Fibroblast of lung (primary cell): ENCODE measurements at regions not wholly inside any gene's neighbourhood (a gene's known extent, or its start where the extent isn't known, plus 50 kb on each side); places are given as distances from the start of the nearest gene placed in this dataset.

Experiments
- CTCF ChIP-seq, 2 donors: IDR thresholded peaks in 1 of 2; conservative IDR thresholded peaks in 1 of 2; 1 replicate in 1 of 2; 2 replicates in 1 of 2; pipeline ENCODE4 v1.5.1; 2011 to 2012; ENCODE audit warnings: low read length in 2 of 2, control low read depth in 1 of 2, inconsistent platforms in 1 of 2, low read depth in 1 of 2, mild to moderate bottlenecking in 1 of 2
- EZH2 ChIP-seq: IDR thresholded peaks from 2 replicates; pipeline ENCODE4 v1.5.1; 2012; ENCODE audit warnings: low read length, control low read depth, mild to moderate bottlenecking; ENCODE audit errors: missing control alignments

DNA sequence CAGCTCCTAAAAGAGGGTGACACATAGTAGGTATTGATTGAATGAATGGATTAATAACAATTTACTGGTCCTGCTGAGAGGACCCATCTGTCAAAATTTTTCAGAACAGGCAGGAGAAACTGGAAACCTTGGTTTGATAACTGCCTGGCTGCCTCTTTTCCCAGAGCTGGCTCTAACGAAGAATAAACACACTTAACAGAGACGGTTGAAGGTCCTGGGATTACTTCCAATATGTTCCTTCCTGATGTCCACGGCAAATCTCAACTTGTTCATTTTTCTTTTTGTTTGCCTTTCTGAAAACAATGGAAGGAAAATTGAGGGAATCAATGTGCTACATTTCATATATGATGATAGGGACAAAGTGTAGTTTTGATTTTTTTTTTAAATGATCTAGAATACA lies 76.5 kb upstream of the SYT13 start:
- no peak for TF ChIP-seq EZH2
- TF ChIP-seq CTCF (conservative IDR thresholded peaks at IDR 0.05 in 1 of 2, IDR thresholded peaks at IDR 0.05 in 1 of 2; ENCODE audit: low read depth in 1 of 2, low read length in 2 of 2), result no peak
